AG08395 (cell line): ENCODE measurements at regions not wholly inside any gene's neighbourhood (a gene's known extent, or its start where the extent isn't known, plus 50 kb on each side); places are given as distances from the start of the nearest gene placed in this dataset.
"Not testable (repeated sequence)": the region's sequence is repeated elsewhere in the genome, so short reads cannot be mapped to it uniquely, and the experiment has no call there.

Experiments used
- DNase-seq: peaks from one replicate; pipeline ENCODE4 v3.0.0; 2012; ENCODE audit warnings: mixed read lengths, low spot score

- no peak for DNase-seq
Observed at GRCh38 chr5:50343715-50344114, 97.4 kb downstream of the EMB start.

- DNase-seq: no peak
Observed at GRCh38 chr5:50340757-50341156, 100.3 kb downstream of the EMB start.

GRCh38 chr5:50330633-50331032, 110.5 kb downstream of the EMB start:
- DNase-seq: not testable (repeated sequence)

GRCh38 chr5:50328193-50328729, 112.8 kb downstream of the EMB start:
- no peak for DNase-seq

GRCh38 chr5:50325237-50325832, 115.8 kb downstream of the EMB start:
- DNase-seq: peak; percentile 13

GRCh38 chr5:50320131-50320749, 120.8 kb downstream of the EMB start:
- DNase-seq: no peak

GRCh38 chr5:50318220-50318619, 122.9 kb downstream of the EMB start:
- DNase-seq: no peak

GRCh38 chr5:50306488-50306887, 134.6 kb downstream of the EMB start:
- not testable (repeated sequence) for DNase-seq

- DNase-seq: peak; percentile 40
Observed at GRCh38 chr5:50302815-50303490, 138.1 kb downstream of the EMB start.

- DNase-seq: no peak
Observed at GRCh38 chr5:50301756-50302155, 139.3 kb downstream of the EMB start.

- DNase-seq: no peak
Observed at GRCh38 chr5:50300878-50301277, 140.2 kb downstream of the EMB start.

- no peak for DNase-seq
Observed at GRCh38 chr5:50299896-50300295, 141.2 kb downstream of the EMB start.

- DNase-seq: no peak
Observed at GRCh38 chr5:50292735-50293394, 148.2 kb downstream of the EMB start.

- not testable (repeated sequence) for DNase-seq
Observed at GRCh38 chr5:50280461-50280860, 160.6 kb downstream of the EMB start.
